Astrocyte (in vitro differentiated cells and primary cell): ENCODE measurements at regions not wholly inside any gene's neighbourhood (a gene's known extent, or its start where the extent isn't known, plus 50 kb on each side); places are given as distances from the start of the nearest gene placed in this dataset.

ENCODE experiments used
- EZH2 ChIP-seq: IDR thresholded peaks from 2 replicates; pipeline ENCODE4 v1.6.1; 2012; ENCODE audit warnings: mild to moderate bottlenecking, low read length, inconsistent platforms; ENCODE audit not compliant: insufficient read depth
- TF ChIP-seq, protein P1 (sequence below): IDR thresholded peaks from 2 replicates; pipeline ENCODE4 v1.5.1; 2011; ENCODE audit warnings: low read depth, mild to moderate bottlenecking, inconsistent platforms, low read length, moderate library complexity; ENCODE audit not compliant: insufficient read depth

DNA sequence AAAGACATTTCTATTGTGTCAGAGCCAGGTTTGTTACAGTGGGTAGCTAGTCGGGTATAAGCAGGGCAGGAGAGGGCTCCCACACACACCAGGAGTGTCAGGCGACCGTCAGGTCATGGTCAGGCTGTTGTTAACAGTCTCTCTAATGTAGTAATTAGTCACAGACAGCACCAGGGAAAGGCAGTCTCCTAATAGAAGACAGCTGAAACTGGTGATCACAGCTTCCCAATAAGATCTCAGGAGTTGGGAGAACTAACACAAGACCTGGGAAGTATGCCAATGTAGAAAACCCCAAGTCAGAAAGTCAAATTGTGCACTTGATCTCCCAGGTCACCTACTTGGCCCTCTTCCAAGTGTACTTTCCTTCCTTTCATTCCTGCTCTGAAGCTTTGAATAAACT, 53.0 kb upstream of the GPR6 start:
- TF ChIP-seq, protein P1, sequence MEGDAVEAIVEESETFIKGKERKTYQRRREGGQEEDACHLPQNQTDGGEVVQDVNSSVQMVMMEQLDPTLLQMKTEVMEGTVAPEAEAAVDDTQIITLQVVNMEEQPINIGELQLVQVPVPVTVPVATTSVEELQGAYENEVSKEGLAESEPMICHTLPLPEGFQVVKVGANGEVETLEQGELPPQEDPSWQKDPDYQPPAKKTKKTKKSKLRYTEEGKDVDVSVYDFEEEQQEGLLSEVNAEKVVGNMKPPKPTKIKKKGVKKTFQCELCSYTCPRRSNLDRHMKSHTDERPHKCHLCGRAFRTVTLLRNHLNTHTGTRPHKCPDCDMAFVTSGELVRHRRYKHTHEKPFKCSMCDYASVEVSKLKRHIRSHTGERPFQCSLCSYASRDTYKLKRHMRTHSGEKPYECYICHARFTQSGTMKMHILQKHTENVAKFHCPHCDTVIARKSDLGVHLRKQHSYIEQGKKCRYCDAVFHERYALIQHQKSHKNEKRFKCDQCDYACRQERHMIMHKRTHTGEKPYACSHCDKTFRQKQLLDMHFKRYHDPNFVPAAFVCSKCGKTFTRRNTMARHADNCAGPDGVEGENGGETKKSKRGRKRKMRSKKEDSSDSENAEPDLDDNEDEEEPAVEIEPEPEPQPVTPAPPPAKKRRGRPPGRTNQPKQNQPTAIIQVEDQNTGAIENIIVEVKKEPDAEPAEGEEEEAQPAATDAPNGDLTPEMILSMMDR, result no peak
- no peak for TF ChIP-seq EZH2
